HepG2 (cell line): ENCODE measurements at regions not wholly inside any gene's neighbourhood (a gene's known extent, or its start where the extent isn't known, plus 50 kb on each side); places are given as distances from the start of the nearest gene placed in this dataset.

Experiments
- ATF3 ChIP-seq: sonication (generic); formaldehyde crosslinking; IDR thresholded peaks from 2 replicates; pipeline ENCODE4 v1.4.0; 2020; ENCODE audit warnings: missing genetic modification reagents
- ATF7-NPFF ChIP-seq: sonication (generic); formaldehyde crosslinking; IDR thresholded peaks from 2 replicates; pipeline ENCODE4 v1.8.1; 2023; ENCODE audit warnings: mild to moderate bottlenecking, low read depth, missing genetic modification reagents, moderate library complexity
- CREB1 ChIP-seq, 2 experiments: fragments of 450-650 bp in 1 of 2; IDR thresholded peaks; 2 replicates each; pipeline ENCODE4 v1.6.1; 2016 to 2017; ENCODE audit warnings: control low read depth in 1 of 2, mild to moderate bottlenecking in 1 of 2, missing compliant biosample characterization in 1 of 2, missing genetic modification characterization in 1 of 2
- CREB3 ChIP-seq: sonication (generic); formaldehyde crosslinking; IDR thresholded peaks from 2 replicates; pipeline ENCODE4 v1.5.0; 2020; ENCODE audit warnings: missing genetic modification reagents
- FUBP1 ChIP-seq: sonication (generic); formaldehyde crosslinking; IDR thresholded peaks from 2 replicates; pipeline ENCODE4 v1.5.1; 2020; ENCODE audit warnings: missing genetic modification reagents, mild to moderate bottlenecking, borderline replicate concordance
- GATA4 ChIP-seq: sonication (generic); IDR thresholded peaks from 2 replicates; pipeline ENCODE4 v1.6.1; 2016; ENCODE audit warnings: antibody characterized with exemption, low read depth, borderline replicate concordance
- HOXD1 ChIP-seq: sonication (generic); formaldehyde crosslinking; IDR thresholded peaks from 2 replicates; pipeline ENCODE4 v1.5.0; 2020; ENCODE audit warnings: missing genetic modification reagents
- KDM2A ChIP-seq: sonication (generic); formaldehyde crosslinking; IDR thresholded peaks from 2 replicates; pipeline ENCODE4 v1.4.0; 2020; ENCODE audit warnings: low read depth, missing genetic modification reagents, borderline replicate concordance
- LCORL ChIP-seq, 2 experiments: fragments of 450-650 bp in 1 of 2; sonication (generic) in 1 of 2; formaldehyde crosslinking in 1 of 2; IDR thresholded peaks; 2 replicates each; pipeline versions ENCODE4 v1.5.0 to v1.6.1; 2017 to 2020; ENCODE audit warnings: antibody characterized with exemption in 1 of 2, missing genetic modification reagents in 1 of 2
- MTA3 ChIP-seq: sonication (generic); formaldehyde crosslinking; IDR thresholded peaks from 2 replicates; pipeline ENCODE4 v1.4.0; 2020; ENCODE audit warnings: missing genetic modification reagents
- NFATC3 ChIP-seq: sonication (generic); formaldehyde crosslinking; IDR thresholded peaks from 2 replicates; pipeline ENCODE4 v1.5.1; 2020; ENCODE audit warnings: mild to moderate bottlenecking, missing genetic modification reagents
- PLRG1 ChIP-seq: fragments of 450-650 bp; conservative IDR thresholded peaks from 2 replicates; pipeline ENCODE4 v1.6.1; 2016
- RNF2 ChIP-seq: fragments of 450-650 bp; conservative IDR thresholded peaks from 2 replicates; pipeline ENCODE4 v1.6.1; 2016; ENCODE audit warnings: low read depth
- SP5 ChIP-seq: IDR thresholded peaks from 2 replicates; pipeline ENCODE4 v1.6.1; 2016; ENCODE audit warnings: low read depth, borderline replicate concordance
- STAG1 ChIP-seq: sonication (generic); formaldehyde crosslinking; IDR thresholded peaks from 2 replicates; pipeline ENCODE4 v1.4.0; 2020; ENCODE audit warnings: missing genetic modification reagents
- TEAD3 ChIP-seq: optimal IDR thresholded peaks from 2 replicates; pipeline ENCODE3; 2016; ENCODE audit warnings: borderline replicate concordance
- YEATS2 ChIP-seq: sonication (generic); formaldehyde crosslinking; IDR thresholded peaks from 2 replicates; pipeline ENCODE4 v1.4.0; 2020; ENCODE audit warnings: missing genetic modification reagents, borderline replicate concordance
- ZBTB7B ChIP-seq: sonication (generic); formaldehyde crosslinking; IDR thresholded peaks from 2 replicates; pipeline ENCODE4 v1.4.0; 2020; ENCODE audit warnings: missing genetic modification reagents
- ZNF274 ChIP-seq: sonication (generic); formaldehyde crosslinking; IDR thresholded peaks from 2 replicates; pipeline ENCODE4 v1.5.1; 2020; ENCODE audit warnings: mild to moderate bottlenecking, missing genetic modification reagents
- ZNF383 ChIP-seq: sonication (generic); formaldehyde crosslinking; IDR thresholded peaks from 2 replicates; pipeline ENCODE4 v1.4.0; 2020; ENCODE audit warnings: missing genetic modification reagents, mild to moderate bottlenecking, borderline replicate concordance
- ZNF484 ChIP-seq: sonication (generic); formaldehyde crosslinking; IDR thresholded peaks from 2 replicates; pipeline ENCODE4 v1.5.1; 2020; ENCODE audit warnings: mild to moderate bottlenecking, low read depth, missing genetic modification reagents, borderline replicate concordance
- ZNF501 ChIP-seq: sonication (generic); formaldehyde crosslinking; IDR thresholded peaks from 2 replicates; pipeline ENCODE4 v1.5.1; 2020; ENCODE audit warnings: mild to moderate bottlenecking, moderate library complexity, missing genetic modification reagents
- ZNF574 ChIP-seq: sonication (generic); formaldehyde crosslinking; IDR thresholded peaks from 2 replicates; pipeline ENCODE4 v1.4.0; 2020; ENCODE audit warnings: missing genetic modification reagents
- ZNF652 ChIP-seq: IDR thresholded peaks from 2 replicates; pipeline ENCODE4 v1.6.1; 2016; ENCODE audit warnings: low read depth, borderline replicate concordance
- ZNF83 ChIP-seq: sonication (generic); formaldehyde crosslinking; IDR thresholded peaks from 2 replicates; pipeline ENCODE4 v1.4.0; 2020; ENCODE audit warnings: missing genetic modification reagents, mild to moderate bottlenecking, borderline replicate concordance
- ZSCAN21 ChIP-seq: sonication (generic); formaldehyde crosslinking; IDR thresholded peaks from 2 replicates; pipeline ENCODE4 v1.8.0; 2022; ENCODE audit warnings: mild to moderate bottlenecking, missing genetic modification reagents, moderate library complexity, borderline replicate concordance

- TF ChIP-seq CREB1 (IDR thresholded peaks at IDR 0.05), result no peak
- no peak; the same call in 1 of the 2 replicates for TF ChIP-seq CREB1 (CRISPR knock-in tag; IDR thresholded peaks at IDR 0.05)
- TF ChIP-seq ZSCAN21, result no peak
- TF ChIP-seq FUBP1, result no peak
- no peak for TF ChIP-seq ZNF501
- TF ChIP-seq MTA3 (CRISPR knock-in tag), result no peak
- no peak for TF ChIP-seq PLRG1
- no peak for TF ChIP-seq RNF2
- no peak for TF ChIP-seq ATF7-NPFF (CRISPR knock-in tag)
- TF ChIP-seq GATA4, result no peak
- TF ChIP-seq ZNF83 (CRISPR knock-in tag), result no peak
- no peak for TF ChIP-seq TEAD3 (CRISPR knock-in tag)
- TF ChIP-seq KDM2A (CRISPR knock-in tag), result 0 out of 2 replicates have a peak, but pooled peaks have one; percentile 23
- no peak for TF ChIP-seq NFATC3 (CRISPR knock-in tag)
- TF ChIP-seq ATF3, result no peak
- TF ChIP-seq ZBTB7B (CRISPR knock-in tag), result peak; percentile 43; the same call in 1 of the 2 replicates
- no peak for TF ChIP-seq ZNF484 (CRISPR knock-in tag)
- no peak; the same call in 1 of the 2 replicates for TF ChIP-seq YEATS2 (CRISPR knock-in tag)
- TF ChIP-seq ZNF574, result no peak
- TF ChIP-seq ZNF383 (CRISPR knock-in tag), result no peak
- no peak for TF ChIP-seq ZNF652 (CRISPR knock-in tag)
- no peak for TF ChIP-seq SP5
- peak; percentile 99 for TF ChIP-seq STAG1 (CRISPR knock-in tag)
- no peak for TF ChIP-seq ZNF274 (CRISPR knock-in tag)
- no peak for TF ChIP-seq LCORL (IDR thresholded peaks at IDR 0.05)
- no peak; the same call in 1 of the 2 replicates for TF ChIP-seq LCORL (CRISPR knock-in tag; IDR thresholded peaks at IDR 0.05)
- TF ChIP-seq HOXD1 (CRISPR knock-in tag), result no peak
- no peak for TF ChIP-seq CREB3 (CRISPR knock-in tag)
Observed at GRCh38 chr22:22959147-22959827, 71.7 kb downstream of the IGLL5 start (continued).
